ENCODE measurements at regions not wholly inside any gene's neighbourhood (a gene's known extent, or its start where the extent isn't known, plus 50 kb on each side); places are given as distances from the start of the nearest gene placed in this dataset.

DNA sequence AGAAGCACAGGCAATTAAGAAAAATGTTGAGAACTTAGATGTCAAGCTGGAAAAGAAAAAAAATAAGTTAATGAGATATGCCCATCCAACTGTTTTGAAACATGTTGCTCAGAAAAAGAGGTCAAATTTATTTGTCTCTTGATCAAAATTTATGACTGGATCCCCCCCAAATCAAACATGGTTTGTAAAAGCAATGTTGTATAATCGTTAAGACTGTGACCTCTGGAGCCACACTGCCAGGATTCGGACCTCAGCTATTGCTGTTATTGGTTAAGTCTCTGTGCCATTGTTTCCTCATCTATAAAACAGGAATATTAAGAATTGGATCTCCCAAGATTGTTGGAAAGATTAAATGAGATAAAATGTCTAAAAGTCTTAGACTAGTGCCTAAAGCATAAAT, 51.9 kb upstream of the LRRK2 start:
- no peaks in the 10 kb centered on the region for H3K27me3 ChIP-seq
- no peak overlapping the region for H2AFZ ChIP-seq
- no peaks in the 10 kb centered on the region for H3K9me3 ChIP-seq (ENCODE audit: low read depth)
- H3K79me2 ChIP-seq, result no peaks in the 10 kb centered on the region
- no peaks in the 10 kb centered on the region for H3K9me2 ChIP-seq (replicated peaks; ENCODE audit: insufficient read depth)
- DNase-seq (ENCODE audit: low spot score), result no peak
- TF ChIP-seq EZH2phosphoT487 (IDR thresholded peaks at IDR 0.05; ENCODE audit: low read depth, severe bottlenecking, unreplicated experiment), result no peak
- TF ChIP-seq EZH2 (IDR thresholded peaks at IDR 0.05; ENCODE audit: borderline replicate concordance), result no peak
- TF ChIP-seq, protein P1, sequence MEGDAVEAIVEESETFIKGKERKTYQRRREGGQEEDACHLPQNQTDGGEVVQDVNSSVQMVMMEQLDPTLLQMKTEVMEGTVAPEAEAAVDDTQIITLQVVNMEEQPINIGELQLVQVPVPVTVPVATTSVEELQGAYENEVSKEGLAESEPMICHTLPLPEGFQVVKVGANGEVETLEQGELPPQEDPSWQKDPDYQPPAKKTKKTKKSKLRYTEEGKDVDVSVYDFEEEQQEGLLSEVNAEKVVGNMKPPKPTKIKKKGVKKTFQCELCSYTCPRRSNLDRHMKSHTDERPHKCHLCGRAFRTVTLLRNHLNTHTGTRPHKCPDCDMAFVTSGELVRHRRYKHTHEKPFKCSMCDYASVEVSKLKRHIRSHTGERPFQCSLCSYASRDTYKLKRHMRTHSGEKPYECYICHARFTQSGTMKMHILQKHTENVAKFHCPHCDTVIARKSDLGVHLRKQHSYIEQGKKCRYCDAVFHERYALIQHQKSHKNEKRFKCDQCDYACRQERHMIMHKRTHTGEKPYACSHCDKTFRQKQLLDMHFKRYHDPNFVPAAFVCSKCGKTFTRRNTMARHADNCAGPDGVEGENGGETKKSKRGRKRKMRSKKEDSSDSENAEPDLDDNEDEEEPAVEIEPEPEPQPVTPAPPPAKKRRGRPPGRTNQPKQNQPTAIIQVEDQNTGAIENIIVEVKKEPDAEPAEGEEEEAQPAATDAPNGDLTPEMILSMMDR (IDR thresholded peaks at IDR 0.05; ENCODE audit: poor library complexity), result no peak
- H4K20me1 ChIP-seq (ENCODE audit: insufficient read depth, poor library complexity, severe bottlenecking), result no peaks in the 10 kb centered on the region
- WGBS (ENCODE audit: low lambda C conversion rate, missing lambda C conversion rate), result 84% methylated on average over 2 of the region's 2 CpGs
- no peaks in the 10 kb centered on the region for H3K36me3 ChIP-seq (replicated peaks; ENCODE audit: insufficient read depth, low read depth)
- no peak overlapping the region for H3K4me3 ChIP-seq
- no peak overlapping the region for H3K4me2 ChIP-seq
- H3K27ac ChIP-seq, result no peak overlapping the region
- no peaks in the 10 kb centered on the region for H3K4me1 ChIP-seq (ENCODE audit: insufficient read depth)

GRCh38 chr12:40171501-40171900, 53.3 kb upstream of the LRRK2 start:
- Histone ChIP-seq H3K27me3 (no peaks in the 10 kb centered on the region), H3K4me1 (ENCODE audit: insufficient read depth) (no peaks in the 10 kb centered on the region), H2AFZ (no peak overlapping the region), H3K79me2 (no peaks in the 10 kb centered on the region), H3K4me3 (no peak overlapping the region), H3K4me2 (no peak overlapping the region), H4K20me1 (ENCODE audit: insufficient read depth, poor library complexity, severe bottlenecking) (no peaks in the 10 kb centered on the region), H3K9me3 (ENCODE audit: low read depth) (no peaks in the 10 kb centered on the region), H3K9me2 (replicated peaks; ENCODE audit: insufficient read depth) (no peaks in the 10 kb centered on the region), H3K36me3 (replicated peaks; ENCODE audit: insufficient read depth, low read depth) (no peaks in the 10 kb centered on the region), H3K27ac (no peak overlapping the region)
- TF ChIP-seq EZH2phosphoT487 (IDR thresholded peaks at IDR 0.05; ENCODE audit: low read depth, severe bottlenecking, unreplicated experiment) (no peak), EZH2 (IDR thresholded peaks at IDR 0.05; ENCODE audit: borderline replicate concordance) (no peak)
- TF ChIP-seq, protein P1 (IDR thresholded peaks at IDR 0.05; ENCODE audit: poor library complexity), result no peak
- WGBS (ENCODE audit: low lambda C conversion rate, missing lambda C conversion rate), result 86% methylated on average over 1 of the region's 1 CpG
- no peak for DNase-seq (ENCODE audit: low spot score)

DNA sequence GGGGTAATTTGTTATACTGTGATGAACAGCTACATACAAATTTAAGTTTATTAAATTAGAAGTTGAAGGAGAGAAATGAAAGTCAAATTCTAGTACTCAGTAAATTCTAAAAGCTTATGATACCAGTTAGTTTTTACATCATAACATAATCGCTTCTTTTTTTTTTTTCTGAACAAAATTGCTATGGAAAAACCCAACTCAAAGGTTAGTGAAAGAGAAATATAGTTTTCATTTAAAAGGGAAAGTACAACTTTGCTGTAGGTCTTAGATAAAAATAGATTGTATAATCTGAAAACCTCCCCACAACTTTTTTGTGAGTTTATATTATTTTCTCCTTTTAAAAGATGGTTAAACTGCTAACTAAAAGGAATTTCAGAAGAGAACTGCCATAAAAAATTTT, 53.7 kb upstream of the LRRK2 start:
- TF ChIP-seq EZH2 (IDR thresholded peaks at IDR 0.05; ENCODE audit: borderline replicate concordance) (no peak), EZH2phosphoT487 (IDR thresholded peaks at IDR 0.05; ENCODE audit: low read depth, severe bottlenecking, unreplicated experiment) (no peak)
- TF ChIP-seq, protein P1 (IDR thresholded peaks at IDR 0.05; ENCODE audit: poor library complexity), result no peak
- H3K4me1 ChIP-seq (ENCODE audit: insufficient read depth), result no peaks in the 10 kb centered on the region
- no peak overlapping the region for H3K27ac ChIP-seq
- H3K9me2 ChIP-seq (replicated peaks; ENCODE audit: insufficient read depth), result no peaks in the 10 kb centered on the region
- H3K9me3 ChIP-seq (ENCODE audit: low read depth), result no peaks in the 10 kb centered on the region
- WGBS (ENCODE audit: low lambda C conversion rate, missing lambda C conversion rate), result 83% methylated on average over 1 of the region's 1 CpG
- H3K79me2 ChIP-seq, result no peaks in the 10 kb centered on the region
- H3K4me3 ChIP-seq, result no peak overlapping the region
- no peaks in the 10 kb centered on the region for H4K20me1 ChIP-seq (ENCODE audit: insufficient read depth, poor library complexity, severe bottlenecking)
- no peak overlapping the region for H3K4me2 ChIP-seq
- H2AFZ ChIP-seq, result no peak overlapping the region
- no peaks in the 10 kb centered on the region for H3K27me3 ChIP-seq
- H3K36me3 ChIP-seq (replicated peaks; ENCODE audit: insufficient read depth, low read depth), result no peaks in the 10 kb centered on the region
- DNase-seq (ENCODE audit: low spot score), result no peak

DNA sequence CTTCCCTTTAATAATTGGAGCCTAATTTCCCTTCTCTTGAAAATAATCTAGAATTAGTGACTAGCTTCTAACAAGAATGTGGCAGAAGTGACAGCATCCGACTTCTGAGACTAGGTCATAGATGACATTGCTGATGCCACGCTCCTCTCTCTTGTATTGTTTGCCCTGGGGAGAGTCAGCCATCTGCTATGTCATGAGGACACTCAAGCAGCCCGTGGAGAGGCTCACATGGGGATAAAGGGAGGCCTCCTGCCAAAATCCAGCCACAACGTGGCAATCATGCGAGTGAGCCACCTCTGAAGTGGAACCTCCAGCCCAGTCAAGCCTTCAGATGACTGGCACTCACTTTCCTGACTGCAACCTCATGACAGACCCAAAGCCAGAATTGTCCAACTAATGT, 54.2 kb upstream of the LRRK2 start:
- Histone ChIP-seq H3K27ac (no peak overlapping the region), H3K79me2 (no peaks in the 10 kb centered on the region), H3K4me2 (no peak overlapping the region), H3K4me3 (no peak overlapping the region), H4K20me1 (ENCODE audit: insufficient read depth, poor library complexity, severe bottlenecking) (no peaks in the 10 kb centered on the region), H3K9me3 (ENCODE audit: low read depth) (no peaks in the 10 kb centered on the region), H3K36me3 (replicated peaks; ENCODE audit: insufficient read depth, low read depth) (no peaks in the 10 kb centered on the region), H3K27me3 (no peaks in the 10 kb centered on the region), H3K9me2 (replicated peaks; ENCODE audit: insufficient read depth) (no peaks in the 10 kb centered on the region), H2AFZ (no peak overlapping the region), H3K4me1 (ENCODE audit: insufficient read depth) (no peaks in the 10 kb centered on the region)
- TF ChIP-seq, protein P1 (IDR thresholded peaks at IDR 0.05; ENCODE audit: poor library complexity), result no peak
- TF ChIP-seq EZH2 (IDR thresholded peaks at IDR 0.05; ENCODE audit: borderline replicate concordance) (no peak), EZH2phosphoT487 (IDR thresholded peaks at IDR 0.05; ENCODE audit: low read depth, severe bottlenecking, unreplicated experiment) (no peak)
- no peak for DNase-seq (ENCODE audit: low spot score)
- WGBS (ENCODE audit: low lambda C conversion rate, missing lambda C conversion rate), result 77% methylated on average over 5 of the region's 5 CpGs

Measured in hepatocyte (in vitro differentiated cells).